ENCODE measurements at regions not wholly inside any gene's neighbourhood (a gene's known extent, or its start where the extent isn't known, plus 50 kb on each side); places are given as distances from the start of the nearest gene placed in this dataset.

DNA sequence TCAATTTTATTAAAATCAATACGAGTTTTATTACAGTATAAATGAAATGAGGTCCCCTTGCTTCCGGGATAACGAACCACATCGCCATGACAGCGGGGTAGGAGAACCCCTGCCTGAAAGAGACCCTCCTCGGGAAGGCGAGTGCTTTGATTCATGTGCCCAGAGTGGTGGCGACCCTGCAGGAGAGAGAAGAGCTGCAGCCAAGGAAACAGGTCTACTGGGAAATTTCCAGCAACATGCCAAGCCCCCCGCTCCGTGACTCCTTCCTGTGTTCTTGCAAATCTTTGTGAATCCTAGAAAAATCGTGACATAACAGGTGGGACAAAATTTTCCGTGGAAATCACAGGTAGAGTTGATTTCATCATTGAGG, 162.5 kb downstream of the WSCD1 start:
- TF ChIP-seq POLR2A (IDR thresholded peaks at IDR 0.05): no peak
- TF ChIP-seq, protein P1, sequence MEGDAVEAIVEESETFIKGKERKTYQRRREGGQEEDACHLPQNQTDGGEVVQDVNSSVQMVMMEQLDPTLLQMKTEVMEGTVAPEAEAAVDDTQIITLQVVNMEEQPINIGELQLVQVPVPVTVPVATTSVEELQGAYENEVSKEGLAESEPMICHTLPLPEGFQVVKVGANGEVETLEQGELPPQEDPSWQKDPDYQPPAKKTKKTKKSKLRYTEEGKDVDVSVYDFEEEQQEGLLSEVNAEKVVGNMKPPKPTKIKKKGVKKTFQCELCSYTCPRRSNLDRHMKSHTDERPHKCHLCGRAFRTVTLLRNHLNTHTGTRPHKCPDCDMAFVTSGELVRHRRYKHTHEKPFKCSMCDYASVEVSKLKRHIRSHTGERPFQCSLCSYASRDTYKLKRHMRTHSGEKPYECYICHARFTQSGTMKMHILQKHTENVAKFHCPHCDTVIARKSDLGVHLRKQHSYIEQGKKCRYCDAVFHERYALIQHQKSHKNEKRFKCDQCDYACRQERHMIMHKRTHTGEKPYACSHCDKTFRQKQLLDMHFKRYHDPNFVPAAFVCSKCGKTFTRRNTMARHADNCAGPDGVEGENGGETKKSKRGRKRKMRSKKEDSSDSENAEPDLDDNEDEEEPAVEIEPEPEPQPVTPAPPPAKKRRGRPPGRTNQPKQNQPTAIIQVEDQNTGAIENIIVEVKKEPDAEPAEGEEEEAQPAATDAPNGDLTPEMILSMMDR (IDR thresholded peaks at IDR 0.05): no peak

Data from testis (tissue), 2 donors.